HG02588 (cell line): ENCODE measurements at regions not wholly inside any gene's neighbourhood (a gene's known extent, or its start where the extent isn't known, plus 50 kb on each side); places are given as distances from the start of the nearest gene placed in this dataset.
"Not testable (repeated sequence)": the region's sequence is repeated elsewhere in the genome, so short reads cannot be mapped to it uniquely, and the experiment has no call there.

ENCODE experiments used
- ATAC-seq: cut with Tn5 transposase; IDR thresholded peaks from one replicate; pipeline ENCODE4 v1.9.1; 2021; ENCODE audit warnings: mild to moderate bottlenecking, moderate library complexity; ENCODE audit not compliant: unreplicated experiment

DNA sequence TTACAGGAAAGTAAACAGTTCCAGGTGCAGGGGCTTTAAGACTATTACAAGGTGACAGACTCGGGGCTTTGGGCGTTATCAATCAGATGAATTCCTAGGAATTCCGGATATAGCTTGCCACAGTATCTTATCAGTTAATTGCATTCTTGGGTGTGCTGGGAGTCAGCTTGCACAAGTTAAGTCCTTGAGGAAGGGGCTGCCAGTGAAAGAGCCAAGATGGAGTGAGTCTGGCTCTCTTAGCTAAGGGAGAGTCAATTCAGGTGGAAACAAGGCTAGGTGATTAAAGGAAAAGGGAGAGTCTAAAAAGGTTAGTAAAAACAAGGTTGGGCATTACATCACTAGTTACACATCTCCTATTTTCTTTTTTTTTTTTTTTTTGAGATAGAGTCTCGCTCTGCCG, 199.8 kb upstream of the PRSS16 start:
- not testable (repeated sequence) for ATAC-seq

DNA sequence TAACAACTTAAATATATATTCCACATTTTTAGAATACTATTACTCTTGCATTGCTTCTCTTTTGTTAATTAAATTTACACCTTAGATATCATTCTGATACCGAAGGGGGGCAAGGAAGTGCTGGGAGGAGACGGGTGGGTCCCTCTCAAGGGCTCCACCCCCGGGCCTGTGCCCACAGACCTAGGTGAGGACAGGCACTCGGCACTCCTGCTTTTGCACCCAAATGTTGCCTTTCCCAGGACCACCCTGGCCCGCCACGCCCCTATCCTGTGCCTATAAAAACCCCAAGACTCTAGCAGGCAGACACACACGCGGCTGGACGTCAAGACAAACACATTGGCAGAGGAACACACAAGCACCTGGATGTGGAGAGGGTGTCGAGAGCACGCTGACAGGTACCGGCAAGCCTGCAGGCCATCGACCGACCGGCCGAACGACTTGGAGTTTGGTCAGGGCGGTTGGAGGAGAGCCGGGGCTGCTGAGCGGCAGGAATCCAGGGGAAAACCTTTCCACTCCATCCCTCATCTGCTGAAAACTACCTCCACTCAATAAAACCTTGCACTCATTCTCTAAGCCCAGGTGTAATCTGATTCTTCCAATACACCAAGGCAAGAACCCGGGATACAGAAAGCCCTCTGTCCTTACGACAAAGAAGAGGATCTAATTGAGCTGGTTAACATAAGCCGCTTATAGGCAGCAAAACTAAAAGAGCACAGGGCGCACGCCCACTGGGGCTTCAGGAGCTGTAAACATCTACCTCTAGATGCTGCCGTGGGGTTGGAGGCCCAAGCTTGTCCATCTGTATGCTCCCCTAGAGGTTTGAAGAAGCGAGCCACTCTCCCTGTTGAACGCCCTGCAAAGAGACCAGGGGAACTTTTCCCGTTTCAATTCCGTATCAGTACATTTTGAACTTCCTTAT, 197.4 kb upstream of the PRSS16 start:
- ATAC-seq, result no peak

DNA sequence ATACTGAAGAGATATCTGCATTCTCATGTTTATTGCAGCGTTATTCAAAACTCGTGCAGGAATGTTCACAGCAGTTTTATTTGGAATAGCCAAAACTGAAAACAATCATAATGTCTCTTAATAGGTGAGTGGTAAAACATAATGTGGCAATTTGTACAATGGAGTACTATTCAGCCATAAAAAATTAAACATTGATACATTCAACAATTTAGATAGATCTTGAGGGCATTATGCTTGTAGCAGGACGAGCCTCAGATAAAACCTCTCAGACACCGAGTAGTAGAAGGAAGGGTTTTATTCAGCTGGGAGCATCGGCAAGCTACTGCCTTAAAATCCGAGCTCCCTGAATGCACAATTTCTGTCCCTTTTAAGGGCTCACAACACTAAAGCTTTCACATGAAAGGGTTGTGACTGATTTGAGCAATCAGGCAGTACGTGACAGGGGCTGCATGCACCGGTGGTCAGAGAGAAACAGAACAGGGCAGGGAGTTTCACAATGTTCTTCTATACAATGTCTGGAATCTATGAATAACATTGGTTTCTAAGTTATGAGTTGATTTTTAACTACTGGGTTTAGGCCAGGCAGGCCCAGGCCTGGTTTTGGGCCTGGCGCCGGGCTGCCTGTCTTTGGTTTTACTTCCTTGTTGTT, 195.3 kb upstream of the PRSS16 start:
- not testable (repeated sequence) for ATAC-seq

- ATAC-seq, result no peak
Observed at GRCh38 chr6:27052731-27053082, 194.8 kb upstream of the PRSS16 start.

GRCh38 chr6:27053738-27054137, 193.8 kb upstream of the PRSS16 start:
- peak; percentile 68 for ATAC-seq

GRCh38 chr6:27056615-27057014, 190.9 kb upstream of the PRSS16 start:
- ATAC-seq, result no peak

DNA sequence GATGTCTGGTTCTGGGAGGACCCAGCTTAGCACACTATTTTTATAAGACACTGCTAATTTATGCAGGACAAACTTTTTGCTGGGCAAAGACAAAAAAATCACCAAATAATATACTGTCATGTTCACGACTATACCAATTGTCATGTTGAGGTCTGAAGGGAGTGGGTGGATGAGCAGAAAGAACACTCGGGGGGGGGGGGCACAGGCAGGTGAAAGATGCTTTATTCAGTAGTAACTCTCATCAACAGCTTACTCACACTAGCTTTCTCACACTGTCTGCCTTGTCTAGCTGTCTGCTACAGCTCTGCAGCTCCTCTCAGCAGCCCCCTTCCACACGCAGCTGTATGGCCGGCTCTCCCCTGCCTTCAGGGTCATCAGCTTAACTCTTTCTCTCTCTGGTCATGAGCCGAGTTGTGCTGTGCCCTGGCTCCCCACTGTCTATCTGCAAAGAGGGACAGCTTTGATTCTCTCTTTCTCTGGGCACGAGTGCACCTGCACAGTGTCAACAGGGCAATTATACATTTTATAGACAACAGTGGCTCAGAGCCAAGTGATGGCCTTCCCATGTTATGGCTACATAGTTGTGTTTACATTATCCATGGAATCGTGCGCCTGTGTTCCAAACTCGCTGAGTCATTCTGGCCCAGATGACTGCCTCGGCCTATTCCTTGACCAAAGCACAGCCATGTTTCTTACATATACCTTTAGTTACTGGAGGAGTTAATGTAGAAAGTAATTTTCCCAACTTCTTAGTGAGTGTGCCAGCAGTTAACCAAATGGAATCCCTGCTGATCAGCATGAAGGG, 187.7 kb upstream of the PRSS16 start:
- no peak for ATAC-seq

- ATAC-seq, result no peak
Observed at GRCh38 chr6:27061235-27061993, 186.1 kb upstream of the PRSS16 start.

DNA sequence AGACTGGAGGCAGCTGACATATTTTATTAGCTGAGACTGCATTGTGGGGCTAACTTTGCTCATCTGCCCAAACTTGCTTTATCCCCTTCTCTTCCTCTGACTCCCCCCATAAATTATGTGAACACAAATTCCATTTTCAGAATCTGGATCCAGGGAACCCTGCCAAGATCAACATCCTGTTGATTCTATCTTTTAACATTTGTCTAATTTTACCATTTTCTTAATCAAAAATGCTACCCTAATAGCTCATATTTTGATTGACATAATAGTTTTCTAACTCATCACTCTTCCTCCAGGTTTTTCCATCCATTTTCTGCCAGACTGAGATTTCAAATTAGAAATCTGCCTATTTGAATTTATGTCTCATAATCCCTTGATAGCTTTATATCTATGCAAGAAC, 184.7 kb upstream of the PRSS16 start:
- ATAC-seq, result no peak

- no peak for ATAC-seq
Observed at GRCh38 chr6:27065183-27065582, 182.3 kb upstream of the PRSS16 start.

GRCh38 chr6:27066381-27066780, 181.1 kb upstream of the PRSS16 start:
- ATAC-seq, result no peak

DNA sequence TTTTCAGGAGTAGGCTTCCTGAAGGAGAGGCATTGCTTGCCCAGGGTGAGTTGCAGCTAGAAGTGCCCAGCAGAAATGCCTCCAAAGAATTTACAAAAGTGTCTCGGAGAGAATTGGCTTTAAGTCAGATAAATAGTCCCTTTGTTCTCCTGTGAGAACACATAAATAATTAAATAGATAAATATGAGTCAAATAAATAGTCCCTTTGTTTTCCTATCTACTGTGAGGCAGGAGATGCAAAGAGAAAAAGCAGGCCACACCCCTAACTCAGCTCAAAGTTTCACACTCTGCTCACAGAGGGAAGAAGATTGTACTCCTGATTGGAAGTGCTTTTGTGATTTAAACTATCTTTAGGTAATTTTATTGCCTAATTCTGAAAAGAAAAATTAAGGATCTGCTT, 180.7 kb upstream of the PRSS16 start:
- no peak for ATAC-seq

GRCh38 chr6:27073441-27073840, 174.1 kb upstream of the PRSS16 start:
- no peak for ATAC-seq

DNA sequence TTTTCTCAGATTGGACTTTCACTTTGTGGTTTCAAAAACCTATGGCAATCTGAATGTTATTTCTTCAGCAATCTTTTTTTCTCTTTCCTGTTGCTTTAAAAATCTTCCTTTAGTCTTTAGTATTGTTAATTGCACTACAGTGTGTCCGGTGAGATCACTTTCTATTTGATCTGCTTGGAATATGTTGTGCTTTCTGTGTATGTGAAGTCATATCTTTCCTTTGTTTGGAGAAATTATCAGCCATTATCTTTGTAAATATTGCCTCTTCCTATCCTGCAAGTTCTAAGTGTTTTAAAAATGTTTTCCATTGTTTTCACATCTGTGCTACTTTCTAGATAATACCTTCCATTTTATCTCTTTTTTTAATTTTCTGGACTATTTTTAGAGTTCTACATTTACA, 171.4 kb upstream of the PRSS16 start:
- ATAC-seq, result no peak

DNA sequence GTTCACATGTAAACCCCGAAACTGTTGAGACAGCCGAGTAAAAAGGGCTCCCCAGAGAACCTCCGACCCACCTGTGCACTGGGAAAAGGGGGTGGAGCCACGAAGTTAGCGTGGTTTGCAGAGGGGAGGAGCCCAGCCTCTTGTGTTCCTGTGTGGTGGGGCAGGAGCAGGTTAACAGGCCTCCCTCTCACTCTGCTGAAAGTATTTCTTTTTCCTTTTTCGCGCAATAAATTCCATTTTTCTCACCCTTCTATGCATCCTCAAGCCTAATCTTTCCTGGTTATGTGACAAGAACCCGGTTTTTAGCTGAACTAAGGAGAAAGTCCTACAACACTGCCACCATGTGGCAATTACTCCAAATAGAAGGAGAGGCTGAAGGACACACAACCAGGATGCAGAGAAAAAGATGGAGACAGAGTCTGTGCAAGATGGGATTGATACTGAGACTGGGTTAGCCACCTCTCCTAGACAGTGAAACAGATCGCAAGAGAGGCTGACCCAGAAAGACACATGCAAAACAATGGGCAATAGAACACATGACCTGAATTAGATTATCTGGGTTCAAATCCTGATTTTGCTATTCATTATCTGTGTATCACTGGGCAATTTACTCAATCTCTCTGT, 168.7 kb upstream of the PRSS16 start:
- peak; percentile 84 for ATAC-seq

GRCh38 chr6:27081188-27081587, 166.3 kb upstream of the PRSS16 start:
- ATAC-seq, result no peak

DNA sequence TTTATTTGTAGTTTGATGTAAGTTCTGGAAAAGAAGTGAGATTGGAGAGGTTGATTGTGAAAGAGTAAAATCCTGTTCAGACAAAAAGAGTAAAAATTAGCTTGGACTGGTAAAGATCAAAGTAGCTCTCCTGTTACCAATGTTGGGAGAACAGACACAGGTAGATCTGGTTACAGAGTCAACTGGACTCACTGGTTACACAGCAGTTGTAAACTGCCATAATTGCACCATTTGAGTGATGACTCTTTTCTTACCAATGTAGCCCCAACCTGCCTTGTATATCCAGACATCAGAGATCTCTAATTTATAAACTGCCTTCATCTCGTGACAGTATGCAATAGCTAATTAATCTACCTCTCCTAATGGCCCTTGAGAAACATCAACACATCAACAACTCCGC, 165.6 kb upstream of the PRSS16 start:
- no peak for ATAC-seq

- no peak for ATAC-seq
Observed at GRCh38 chr6:27088068-27088467, 159.4 kb upstream of the PRSS16 start.

DNA sequence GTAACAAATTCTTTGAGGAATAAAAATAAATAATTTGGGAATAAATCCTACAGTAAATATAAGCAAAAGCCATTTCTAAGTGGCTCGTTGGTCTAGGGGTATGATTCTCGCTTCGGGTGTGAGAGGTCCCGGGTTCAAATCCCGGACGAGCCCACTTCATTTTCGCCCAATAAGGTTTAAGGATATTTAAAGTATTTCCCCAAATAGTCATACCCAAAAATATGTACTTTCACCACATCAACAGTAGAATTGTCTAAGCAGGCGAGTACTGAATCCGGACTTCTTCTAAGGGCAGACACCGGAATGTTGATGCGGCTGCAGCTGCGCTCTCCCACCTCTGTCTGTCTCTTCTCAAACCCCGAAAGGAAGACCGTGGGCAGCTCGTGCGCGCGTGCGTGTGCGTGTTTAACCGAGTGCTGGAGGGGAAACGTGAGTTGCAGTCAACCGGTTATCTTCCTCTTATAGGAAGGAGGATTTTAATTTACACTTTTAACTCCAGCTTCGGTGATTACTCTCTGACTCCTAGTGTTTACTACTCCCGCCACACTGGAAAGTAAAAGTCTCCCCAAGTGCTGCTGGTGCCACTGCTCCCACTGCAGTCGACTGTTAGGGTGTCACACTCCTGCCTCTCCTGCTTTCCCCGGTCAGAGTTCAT, 155.7 kb upstream of the PRSS16 start:
- peak; percentile 74 for ATAC-seq

DNA sequence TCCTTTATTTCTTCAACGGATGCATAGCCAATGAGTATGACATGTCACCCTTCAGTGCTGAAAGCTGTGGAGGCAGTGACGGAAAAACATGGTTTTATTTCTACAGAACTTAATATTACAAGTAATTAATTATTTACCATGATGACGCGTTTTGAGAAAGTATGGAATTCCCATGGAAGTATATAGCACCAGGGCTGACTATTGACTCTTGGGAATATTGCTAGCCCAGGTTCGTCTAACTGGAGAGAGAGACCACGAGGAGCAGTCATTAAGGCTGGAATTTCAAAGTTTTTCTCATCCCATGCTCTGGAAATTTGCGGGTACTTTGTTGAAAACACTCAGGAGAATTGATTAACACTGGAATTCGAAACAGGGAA, 155.2 kb upstream of the PRSS16 start:
- ATAC-seq, result no peak
